ENCODE measurements at regions not wholly inside any gene's neighbourhood (a gene's known extent, or its start where the extent isn't known, plus 50 kb on each side); places are given as distances from the start of the nearest gene placed in this dataset.

GRCh38 chr7:116434820-116435341 is 64.7 kb upstream of the CAV2 start:
- DNase-seq (ENCODE audit: low read depth), result no peak
- in situ Hi-C loops (cut with HindIII; ENCODE audit: low pct_unique_long_range_greater_than_20kb, low sequenced_read_pairs), result no loop called here

GRCh38 chr7:116436305-116436826 is 63.2 kb upstream of the CAV2 start:
- in situ Hi-C loops (cut with HindIII; ENCODE audit: low pct_unique_long_range_greater_than_20kb, low sequenced_read_pairs), result no loop called here
- no peak for DNase-seq (ENCODE audit: low read depth)

GRCh38 chr7:116438267-116438666 is 61.3 kb upstream of the CAV2 start:
- in situ Hi-C loops (cut with HindIII; ENCODE audit: low pct_unique_long_range_greater_than_20kb, low sequenced_read_pairs), result no loop called here
- DNase-seq (ENCODE audit: low read depth), result peak; percentile 58

- in situ Hi-C loops (cut with HindIII; ENCODE audit: low pct_unique_long_range_greater_than_20kb, low sequenced_read_pairs), result no loop called here
- DNase-seq (ENCODE audit: low read depth), result no peak
Observed at GRCh38 chr7:116439005-116439404, 60.5 kb upstream of the CAV2 start.

GRCh38 chr7:116439841-116440549 is 59.5 kb upstream of the CAV2 start:
- DNase-seq (ENCODE audit: low read depth), result no peak
- in situ Hi-C loops (cut with HindIII; ENCODE audit: low pct_unique_long_range_greater_than_20kb, low sequenced_read_pairs), result no loop called here

- DNase-seq (ENCODE audit: low read depth), result no peak
- in situ Hi-C loops (cut with HindIII; ENCODE audit: low pct_unique_long_range_greater_than_20kb, low sequenced_read_pairs), result no loop called here
Observed at GRCh38 chr7:116441534-116441933, 58.0 kb upstream of the CAV2 start.

GRCh38 chr7:116443101-116443523 is 56.4 kb upstream of the CAV2 start:
- DNase-seq (ENCODE audit: low read depth), result peak; percentile 84
- in situ Hi-C loops (cut with HindIII; ENCODE audit: low pct_unique_long_range_greater_than_20kb, low sequenced_read_pairs), result no loop called here

- in situ Hi-C loops (cut with HindIII; ENCODE audit: low pct_unique_long_range_greater_than_20kb, low sequenced_read_pairs), result no loop called here
- DNase-seq (ENCODE audit: low read depth), result no peak
Observed at GRCh38 chr7:116443646-116444045, 55.9 kb upstream of the CAV2 start.

- DNase-seq (ENCODE audit: low read depth), result no peak
- in situ Hi-C loops (cut with HindIII; ENCODE audit: low pct_unique_long_range_greater_than_20kb, low sequenced_read_pairs), result no loop called here
Observed at GRCh38 chr7:116445447-116446211, 53.9 kb upstream of the CAV2 start.

- in situ Hi-C loops (cut with HindIII; ENCODE audit: low pct_unique_long_range_greater_than_20kb, low sequenced_read_pairs), result no loop called here
- no peak for DNase-seq (ENCODE audit: low read depth)
Observed at GRCh38 chr7:116446212-116446855, 53.2 kb upstream of the CAV2 start.

GRCh38 chr7:116447436-116447835 is 52.1 kb upstream of the CAV2 start:
- no peak for DNase-seq (ENCODE audit: low read depth)
- in situ Hi-C loops (cut with HindIII; ENCODE audit: low pct_unique_long_range_greater_than_20kb, low sequenced_read_pairs), result no loop called here

GRCh38 chr7:116447966-116448839 is 51.3 kb upstream of the CAV2 start:
- in situ Hi-C loops (cut with HindIII; ENCODE audit: low pct_unique_long_range_greater_than_20kb, low sequenced_read_pairs), result no loop called here
- DNase-seq (ENCODE audit: low read depth), result no peak

GRCh38 chr7:116449441-116449840 is 50.1 kb upstream of the CAV2 start:
- no peak for DNase-seq (ENCODE audit: low read depth)
- in situ Hi-C loops (cut with HindIII; ENCODE audit: low pct_unique_long_range_greater_than_20kb, low sequenced_read_pairs), result no loop called here

Data from Caki2 (cell line).